ENCODE measurements at regions not wholly inside any gene's neighbourhood (a gene's known extent, or its start where the extent isn't known, plus 50 kb on each side); places are given as distances from the start of the nearest gene placed in this dataset.

DNA sequence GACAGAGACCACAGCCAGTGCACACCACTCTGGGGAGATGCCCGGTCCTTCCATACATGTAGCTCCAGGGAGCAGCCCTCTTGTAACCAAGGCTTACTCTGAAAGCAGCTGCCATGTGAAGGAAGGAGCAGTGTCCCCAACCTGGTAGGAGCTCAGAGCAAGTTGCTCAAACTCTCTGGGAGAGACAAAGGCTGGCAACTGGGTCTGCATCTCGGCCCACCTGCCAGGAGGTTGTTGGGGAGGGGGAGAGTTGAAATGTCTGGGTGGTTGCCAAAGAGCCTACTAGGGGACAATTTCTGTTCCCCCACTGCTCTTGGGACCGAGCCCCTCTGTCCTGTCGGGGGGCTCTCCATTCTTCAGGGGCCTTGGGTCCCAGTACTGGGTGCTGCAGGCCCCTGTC lies 309.9 kb downstream of the TLE3 start:
- no peak for DNase-seq (ENCODE audit: low read depth)
- TF ChIP-seq, protein P1, sequence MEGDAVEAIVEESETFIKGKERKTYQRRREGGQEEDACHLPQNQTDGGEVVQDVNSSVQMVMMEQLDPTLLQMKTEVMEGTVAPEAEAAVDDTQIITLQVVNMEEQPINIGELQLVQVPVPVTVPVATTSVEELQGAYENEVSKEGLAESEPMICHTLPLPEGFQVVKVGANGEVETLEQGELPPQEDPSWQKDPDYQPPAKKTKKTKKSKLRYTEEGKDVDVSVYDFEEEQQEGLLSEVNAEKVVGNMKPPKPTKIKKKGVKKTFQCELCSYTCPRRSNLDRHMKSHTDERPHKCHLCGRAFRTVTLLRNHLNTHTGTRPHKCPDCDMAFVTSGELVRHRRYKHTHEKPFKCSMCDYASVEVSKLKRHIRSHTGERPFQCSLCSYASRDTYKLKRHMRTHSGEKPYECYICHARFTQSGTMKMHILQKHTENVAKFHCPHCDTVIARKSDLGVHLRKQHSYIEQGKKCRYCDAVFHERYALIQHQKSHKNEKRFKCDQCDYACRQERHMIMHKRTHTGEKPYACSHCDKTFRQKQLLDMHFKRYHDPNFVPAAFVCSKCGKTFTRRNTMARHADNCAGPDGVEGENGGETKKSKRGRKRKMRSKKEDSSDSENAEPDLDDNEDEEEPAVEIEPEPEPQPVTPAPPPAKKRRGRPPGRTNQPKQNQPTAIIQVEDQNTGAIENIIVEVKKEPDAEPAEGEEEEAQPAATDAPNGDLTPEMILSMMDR (IDR thresholded peaks at IDR 0.05; ENCODE audit: insufficient read depth, low read length) = no peak
- no peak overlapping the region for H3K4me3 ChIP-seq (ENCODE audit: low read depth, low read length)

DNA sequence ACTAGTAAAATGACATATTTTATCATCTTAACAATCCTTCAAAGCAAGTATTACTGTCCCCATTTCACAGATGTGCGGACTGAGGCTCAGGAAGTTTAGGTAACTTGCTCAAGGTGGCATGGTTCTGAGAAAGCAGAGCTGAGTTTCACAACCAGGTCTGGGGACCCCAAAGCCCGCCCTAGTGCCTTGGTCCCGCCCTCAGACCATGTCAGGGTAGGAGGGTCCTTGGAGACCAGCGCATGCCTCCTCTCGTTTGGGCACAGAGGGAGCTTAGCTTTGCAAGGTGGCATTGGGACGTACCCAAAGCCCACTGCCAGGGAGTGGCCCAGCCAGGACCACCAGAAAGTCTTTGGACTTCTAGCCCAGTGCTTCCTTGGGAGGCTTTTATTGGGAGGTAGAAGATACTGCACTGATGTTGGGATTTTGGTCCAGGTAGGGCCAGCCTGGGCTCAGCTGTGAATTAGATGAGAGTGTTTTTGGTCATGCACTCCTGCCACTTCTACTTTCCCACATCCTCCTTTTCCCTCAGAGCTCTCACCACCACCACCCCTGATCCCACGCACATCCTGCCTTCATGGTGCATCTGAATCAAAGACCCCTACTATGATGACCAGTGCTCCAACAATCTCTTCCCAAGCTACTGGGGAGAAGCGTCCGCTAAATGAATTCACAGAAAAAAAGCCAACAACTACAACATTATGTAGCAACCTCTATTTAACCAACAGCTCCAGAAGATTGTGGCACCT lies 307.9 kb downstream of the TLE3 start:
- TF ChIP-seq, protein P1 (IDR thresholded peaks at IDR 0.05; ENCODE audit: insufficient read depth, low read length) = no peak
- no peak for DNase-seq (ENCODE audit: low read depth)
- H3K4me3 ChIP-seq (ENCODE audit: low read depth, low read length) = no peak overlapping the region

DNA sequence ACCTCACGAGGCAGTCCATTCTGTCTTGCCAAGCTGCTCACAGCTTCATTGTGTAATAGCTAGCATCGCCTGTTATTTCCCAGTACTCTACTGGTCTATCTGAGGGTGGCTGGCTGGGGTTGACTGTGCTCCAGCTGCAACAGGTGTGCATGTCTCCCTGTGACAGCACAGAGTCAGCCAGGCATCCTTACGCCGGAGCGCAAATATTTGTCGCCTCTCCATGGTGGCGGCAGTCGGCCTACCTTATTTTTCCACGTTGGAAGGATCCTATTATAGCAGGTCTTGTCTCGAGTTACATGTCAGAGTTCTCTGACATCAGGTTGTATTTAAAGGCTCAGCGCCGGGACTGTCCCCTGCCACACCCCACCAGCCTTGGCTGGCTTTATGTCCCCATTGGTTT lies 307.1 kb downstream of the TLE3 start:
- TF ChIP-seq, protein P1 (IDR thresholded peaks at IDR 0.05; ENCODE audit: insufficient read depth, low read length) = no peak
- no peak overlapping the region for H3K4me3 ChIP-seq (ENCODE audit: low read depth, low read length)

DNA sequence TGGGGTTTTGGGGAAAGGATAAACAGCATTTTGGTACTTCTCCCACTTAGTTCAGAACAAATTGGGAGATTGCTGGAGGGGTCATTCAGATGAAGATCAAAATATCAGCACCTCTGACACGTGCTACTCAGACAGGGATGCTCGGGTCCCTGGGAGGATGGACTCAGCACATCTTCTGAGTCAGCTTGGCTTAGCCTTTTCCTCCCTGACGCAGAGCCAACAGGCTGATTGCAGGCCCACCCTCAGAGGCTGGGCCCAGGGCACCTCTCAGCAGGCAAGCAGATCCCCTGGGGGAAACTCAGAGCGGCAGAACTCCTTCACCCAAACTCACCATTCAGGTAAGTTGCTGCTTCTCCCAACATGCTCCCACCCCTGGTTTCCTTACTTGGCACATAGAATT lies 304.9 kb downstream of the TLE3 start:
- H3K4me3 ChIP-seq (ENCODE audit: low read depth, low read length) = no peak overlapping the region
- TF ChIP-seq, protein P1 (IDR thresholded peaks at IDR 0.05; ENCODE audit: insufficient read depth, low read length) = no peak
- DNase-seq (ENCODE audit: low read depth) = no peak

More for the DNA sequence above, 307.1 kb downstream of the TLE3 start:
- no peak for DNase-seq (ENCODE audit: low read depth)

DNA sequence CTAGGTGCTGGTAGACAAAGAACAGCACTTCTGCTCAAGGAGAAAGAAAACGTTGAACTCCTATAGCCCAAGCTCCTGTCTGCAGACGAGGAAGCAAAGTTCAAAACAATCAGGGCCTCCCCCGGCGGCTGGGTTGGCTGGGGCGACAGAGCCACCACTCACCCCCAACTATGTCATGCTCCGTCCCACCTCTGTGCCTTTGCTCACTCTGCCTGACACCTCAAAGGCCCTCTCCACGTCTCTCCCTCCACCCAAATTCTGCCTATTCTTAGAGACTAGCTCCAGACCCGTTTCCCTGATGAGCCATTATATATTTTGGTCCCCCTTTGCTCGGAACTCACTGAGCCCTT lies 304.3 kb downstream of the TLE3 start:
- DNase-seq (ENCODE audit: low read depth) = no peak
- H3K4me3 ChIP-seq (ENCODE audit: low read depth, low read length) = no peak overlapping the region
- TF ChIP-seq, protein P1 (IDR thresholded peaks at IDR 0.05; ENCODE audit: insufficient read depth, low read length) = no peak

DNA sequence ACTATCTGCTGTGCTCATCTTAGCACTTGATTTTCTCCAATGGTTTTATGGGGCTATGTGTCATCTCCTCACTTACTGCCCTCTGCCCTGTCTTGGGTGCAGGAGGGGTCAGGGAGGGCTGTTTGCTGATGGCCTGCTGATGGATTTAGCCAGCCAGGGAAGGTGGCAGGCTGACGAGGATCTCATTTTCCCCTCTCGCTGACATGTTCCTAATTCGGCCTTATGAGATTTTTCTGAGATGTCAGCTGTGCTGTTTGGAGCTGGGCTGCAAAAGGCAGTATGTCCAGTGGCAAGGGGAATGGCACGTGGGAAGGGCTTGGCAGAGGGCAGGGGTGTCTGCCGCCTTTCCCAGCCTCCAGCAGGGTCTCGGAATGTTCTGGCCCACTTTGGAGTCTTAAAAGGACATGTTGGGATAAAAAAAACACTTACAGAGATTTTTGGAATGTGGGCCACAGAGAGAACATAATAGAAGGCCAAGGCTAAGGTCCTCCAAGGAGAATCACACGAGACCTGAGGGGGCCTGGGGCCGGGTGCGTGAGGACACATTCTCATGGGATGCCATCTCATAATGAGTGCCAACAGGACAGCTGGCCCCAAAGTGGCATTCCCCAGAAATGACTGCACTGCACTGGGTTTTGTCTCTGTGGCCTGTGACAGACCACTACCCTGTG lies 303.8 kb downstream of the TLE3 start:
- H3K4me3 ChIP-seq (ENCODE audit: low read depth, low read length) = no peak overlapping the region
- no peak for DNase-seq (ENCODE audit: low read depth)
- TF ChIP-seq, protein P1 (IDR thresholded peaks at IDR 0.05; ENCODE audit: insufficient read depth, low read length) = no peak
